SJSA1 (cell line): ENCODE measurements at regions not wholly inside any gene's neighbourhood (a gene's known extent, or its start where the extent isn't known, plus 50 kb on each side); places are given as distances from the start of the nearest gene placed in this dataset.
"Not testable (repeated sequence)": the region's sequence is repeated elsewhere in the genome, so short reads cannot be mapped to it uniquely, and the experiment has no call there.

Source experiments
- DNase-seq, 2 experiments: peaks; one replicate each; pipeline ENCODE4 v3.0.0-alpha.2; 2015 to 2020; ENCODE audit warnings: low spot score in 2 of 2, low read depth in 1 of 2
- H3K27ac ChIP-seq: fragments of 250-450 bp; sonication (Bioruptor Pico); 2 replicates; pipeline ENCODE4 v1.5.1; 2020; ENCODE audit warnings: mild to moderate bottlenecking, moderate library complexity
- H3K27me3 ChIP-seq: fragments of 250-450 bp; sonication (Bioruptor Pico); replicated peaks from 2 replicates; pipeline ENCODE4 v1.5.1; 2020; ENCODE audit warnings: mild to moderate bottlenecking, moderate library complexity
- H3K36me3 ChIP-seq: fragments of 250-450 bp; sonication (Bioruptor Pico); 2 replicates; pipeline ENCODE4 v1.5.1; 2020; ENCODE audit warnings: mild to moderate bottlenecking
- H3K4me1 ChIP-seq: fragments of 250-450 bp; sonication (Bioruptor Pico); replicated peaks from 2 replicates; pipeline ENCODE4 v1.6.1; 2021; ENCODE audit warnings: mild to moderate bottlenecking
- H3K4me3 ChIP-seq: fragments of 250-450 bp; sonication (Bioruptor Pico); 2 replicates; pipeline ENCODE4 v1.5.1; 2020; ENCODE audit warnings: mild to moderate bottlenecking
- H3K9me3 ChIP-seq: fragments of 250-450 bp; sonication (Bioruptor Pico); replicated peaks from 2 replicates; pipeline ENCODE4 v1.5.1; 2020; ENCODE audit warnings: mild to moderate bottlenecking

GRCh38 chr13:37175996-37176395 lies 70.5 kb upstream of the CSNK1A1L start:
- Histone ChIP-seq H3K36me3 (no peaks in the 10 kb centered on the region), H3K9me3 (no peaks in the 10 kb centered on the region), H3K27ac (no peak overlapping the region), H3K4me3 (no peak overlapping the region), H3K27me3 (no peaks in the 10 kb centered on the region), H3K4me1 (no peaks in the 10 kb centered on the region)
- DNase-seq, result no peak

GRCh38 chr13:37173214-37173613 lies 67.8 kb upstream of the CSNK1A1L start:
- no peak overlapping the region for H3K27ac ChIP-seq
- no peaks in the 10 kb centered on the region for H3K4me1 ChIP-seq
- no peak for DNase-seq
- H3K27me3 ChIP-seq, result no peaks in the 10 kb centered on the region
- no peaks in the 10 kb centered on the region for H3K36me3 ChIP-seq
- H3K9me3 ChIP-seq, result no peaks in the 10 kb centered on the region
- no peak overlapping the region for H3K4me3 ChIP-seq

GRCh38 chr13:37172226-37172625 lies 66.8 kb upstream of the CSNK1A1L start:
- not testable (repeated sequence) for H3K4me1 ChIP-seq, H3K27ac ChIP-seq, H3K9me3 ChIP-seq, H3K27me3 ChIP-seq, H3K4me3 ChIP-seq, H3K36me3 ChIP-seq, DNase-seq

GRCh38 chr13:37168926-37169325 lies 63.5 kb upstream of the CSNK1A1L start:
- Histone ChIP-seq H3K4me1 (no peaks in the 10 kb centered on the region), H3K36me3 (no peaks in the 10 kb centered on the region), H3K27ac (no peak overlapping the region), H3K9me3 (no peaks in the 10 kb centered on the region), H3K4me3 (no peak overlapping the region), H3K27me3 (no peaks in the 10 kb centered on the region)
- no peak for DNase-seq

- no peak overlapping the region for H3K4me3 ChIP-seq
- no peaks in the 10 kb centered on the region for H3K9me3 ChIP-seq
- H3K4me1 ChIP-seq, result no peaks in the 10 kb centered on the region
- H3K36me3 ChIP-seq, result no peaks in the 10 kb centered on the region
- H3K27ac ChIP-seq, result no peak overlapping the region
- no peaks in the 10 kb centered on the region for H3K27me3 ChIP-seq
- no peak for DNase-seq
Observed at GRCh38 chr13:37168151-37168550, 62.7 kb upstream of the CSNK1A1L start.

GRCh38 chr13:37164635-37165034 lies 59.2 kb upstream of the CSNK1A1L start:
- DNase-seq, result no peak
- Histone ChIP-seq H3K27ac (no peak overlapping the region), H3K36me3 (no peaks in the 10 kb centered on the region), H3K4me3 (no peak overlapping the region), H3K9me3 (no peaks in the 10 kb centered on the region), H3K27me3 (no peaks in the 10 kb centered on the region), H3K4me1 (no peaks in the 10 kb centered on the region)

- Histone ChIP-seq H3K4me3 (no peak overlapping the region), H3K4me1 (no peaks in the 10 kb centered on the region), H3K9me3 (no peaks in the 10 kb centered on the region), H3K27ac (no peak overlapping the region), H3K36me3 (no peaks in the 10 kb centered on the region), H3K27me3 (no peaks in the 10 kb centered on the region)
- no peak for DNase-seq
Observed at GRCh38 chr13:37163641-37164265, 58.3 kb upstream of the CSNK1A1L start.

- H3K27ac ChIP-seq, result no peak overlapping the region
- H3K27me3 ChIP-seq, result no peaks in the 10 kb centered on the region
- DNase-seq, result no peak
- H3K4me1 ChIP-seq, result no peaks in the 10 kb centered on the region
- no peaks in the 10 kb centered on the region for H3K9me3 ChIP-seq
- H3K36me3 ChIP-seq, result no peaks in the 10 kb centered on the region
- no peak overlapping the region for H3K4me3 ChIP-seq
Observed at GRCh38 chr13:37158481-37158880, 53.0 kb upstream of the CSNK1A1L start.

GRCh38 chr13:37155613-37156097 lies 50.2 kb upstream of the CSNK1A1L start:
- not testable (repeated sequence) for H3K27ac ChIP-seq, H3K4me3 ChIP-seq

More at GRCh38 chr13:37155613-37156097, 50.2 kb upstream of the CSNK1A1L start:
- not testable (repeated sequence) for H3K27me3 ChIP-seq, DNase-seq, H3K9me3 ChIP-seq, H3K36me3 ChIP-seq, H3K4me1 ChIP-seq
